ENCODE measurements at regions not wholly inside any gene's neighbourhood (a gene's known extent, or its start where the extent isn't known, plus 50 kb on each side); places are given as distances from the start of the nearest gene placed in this dataset.

DNA sequence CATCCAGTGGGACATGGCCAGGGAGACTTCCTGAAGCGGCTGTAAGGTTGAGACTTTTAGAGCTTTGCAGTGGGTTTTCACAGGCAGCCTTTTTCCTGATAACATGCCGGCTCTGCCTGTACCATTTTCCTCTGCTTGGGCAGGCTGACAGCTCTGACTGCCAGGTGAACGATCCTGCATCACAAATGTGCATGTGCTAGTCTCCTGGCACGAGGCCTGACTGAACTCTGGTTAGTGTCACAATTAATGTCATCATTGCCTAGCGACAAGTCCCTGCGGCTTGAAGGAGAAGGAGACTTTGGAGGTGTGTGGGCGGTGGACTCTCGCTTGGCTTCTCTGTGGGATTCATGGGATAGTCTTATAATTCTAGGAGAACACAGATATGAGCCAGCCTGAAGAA, 783.6 kb upstream of the TSPY4 start:
- ATAC-seq (replicated peaks) (no peak), DNase-seq (no peak)
- Mint-ChIP-seq H3K4me3 (no peak overlapping the region), H3K4me1 (no peaks in the 10 kb centered on the region), H3K9me3 (no peaks in the 10 kb centered on the region), H3K36me3 (no peaks in the 10 kb centered on the region), H3K27ac (no peak overlapping the region), H3K27me3 (peaks cover 0 to 8% of the 10 kb centered on the region in 2 donors)

DNA sequence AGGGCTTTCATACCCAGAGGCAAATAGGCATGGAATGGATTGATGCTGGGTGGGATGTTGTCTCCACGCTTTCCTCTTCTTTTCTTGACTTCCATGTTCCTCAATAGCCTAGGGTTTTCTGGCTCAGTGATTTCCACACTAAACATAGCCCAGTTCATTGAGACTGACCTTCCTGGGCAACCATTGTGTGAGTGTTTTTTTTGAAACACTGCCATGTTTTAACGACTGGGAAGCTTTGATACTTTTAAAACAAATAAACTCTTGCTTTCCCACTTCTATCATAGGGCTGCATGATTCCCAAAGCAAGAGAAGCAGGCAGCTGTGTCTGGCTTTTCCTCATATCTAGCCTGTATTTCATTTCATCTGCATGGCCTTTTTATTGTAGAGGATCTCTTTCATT, 775.9 kb upstream of the TSPY4 start:
- ATAC-seq (replicated peaks) (no peak), DNase-seq (no peak)
- H3K27ac Mint-ChIP-seq = no peak overlapping the region
- no peaks in the 10 kb centered on the region for H3K27me3 Mint-ChIP-seq
- H3K36me3 Mint-ChIP-seq = no peaks in the 10 kb centered on the region
- no peaks in the 10 kb centered on the region for H3K9me3 Mint-ChIP-seq
- H3K4me1 Mint-ChIP-seq = no peaks in the 10 kb centered on the region
- no peak overlapping the region for H3K4me3 Mint-ChIP-seq

DNA sequence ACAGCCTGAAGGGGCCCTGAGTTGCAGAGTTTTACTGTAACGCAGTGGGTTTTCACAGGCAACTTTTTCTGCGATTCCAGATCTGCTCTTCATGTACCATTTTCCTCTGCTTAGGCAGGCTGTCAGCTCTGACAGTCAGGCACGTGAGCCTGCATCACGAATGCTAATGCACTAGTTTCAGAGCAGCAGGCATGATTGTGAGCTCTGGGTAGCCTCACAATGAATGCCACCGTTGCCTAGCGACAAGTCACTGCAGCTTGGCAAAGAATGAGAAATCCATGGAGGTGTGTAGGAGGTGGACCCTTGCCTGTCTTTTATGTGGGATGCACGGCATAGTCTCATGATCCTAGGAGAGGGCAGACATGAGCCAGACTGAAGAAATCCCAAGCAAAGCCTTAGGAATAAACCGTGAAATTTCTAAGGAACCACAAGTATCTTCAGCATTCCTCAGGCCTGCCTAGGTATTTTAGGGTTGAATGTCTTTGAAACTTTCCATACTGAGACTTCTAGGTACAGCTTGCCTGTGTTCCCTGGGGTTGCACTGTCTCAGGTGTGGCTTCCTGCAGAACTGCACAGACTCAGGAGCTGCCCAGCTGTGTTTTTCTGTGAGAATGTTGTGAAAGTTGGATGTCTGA, 774.7 kb upstream of the TSPY4 start:
- Mint-ChIP-seq H3K27ac (no peak overlapping the region), H3K4me1 (no peaks in the 10 kb centered on the region), H3K9me3 (no peaks in the 10 kb centered on the region), H3K27me3 (no peaks in the 10 kb centered on the region), H3K4me3 (no peak overlapping the region), H3K36me3 (no peaks in the 10 kb centered on the region)
- no peak for DNase-seq
- ATAC-seq (replicated peaks) = no peak

DNA sequence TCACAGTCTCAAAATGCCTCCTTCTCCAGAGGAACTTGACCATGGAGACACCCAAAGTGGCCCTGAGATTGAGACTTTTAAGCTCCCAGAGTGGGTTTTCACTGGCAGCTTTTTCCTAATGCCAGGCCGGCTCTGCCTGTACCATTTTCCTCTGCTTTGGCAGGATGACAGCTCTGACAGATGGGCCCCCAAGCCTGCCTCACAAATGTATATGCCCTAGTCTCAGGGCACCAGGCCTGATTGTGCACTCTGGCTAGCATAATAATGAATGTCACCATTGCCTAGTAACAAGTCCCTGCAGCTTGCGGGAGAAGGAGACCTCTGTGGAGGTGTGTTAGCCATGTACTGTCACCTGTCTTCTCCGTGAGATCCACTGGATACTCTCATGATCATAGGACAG, 772.8 kb upstream of the TSPY4 start:
- Mint-ChIP-seq H3K4me3 (no peak overlapping the region), H3K27me3 (no peaks in the 10 kb centered on the region), H3K36me3 (no peaks in the 10 kb centered on the region), H3K9me3 (no peaks in the 10 kb centered on the region), H3K4me1 (no peaks in the 10 kb centered on the region), H3K27ac (no peak overlapping the region)
- DNase-seq (no peak), ATAC-seq (replicated peaks) (no peak)

DNA sequence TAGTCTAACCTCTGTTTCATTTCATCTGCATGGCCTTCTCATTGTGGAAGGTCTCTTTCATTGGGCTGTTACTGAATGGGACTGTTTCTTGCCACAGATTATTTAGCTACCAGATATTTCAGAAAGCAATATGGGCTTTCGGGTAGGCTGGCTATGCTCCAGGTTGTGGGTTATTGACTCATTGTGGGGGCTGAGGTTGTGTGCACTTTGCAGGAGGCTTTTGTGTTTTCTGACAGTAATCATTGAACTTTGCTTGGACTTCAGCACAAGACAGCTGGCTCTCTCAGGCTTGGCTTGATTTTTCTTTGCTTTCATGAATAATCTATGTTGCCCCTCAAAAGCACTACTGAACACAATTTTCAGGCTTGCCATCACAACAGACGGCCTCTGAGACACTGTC, 771.1 kb upstream of the TSPY4 start:
- H3K9me3 Mint-ChIP-seq = no peaks in the 10 kb centered on the region
- H3K36me3 Mint-ChIP-seq = no peaks in the 10 kb centered on the region
- ATAC-seq (replicated peaks) = no peak
- no peaks in the 10 kb centered on the region for H3K4me1 Mint-ChIP-seq
- H3K27me3 Mint-ChIP-seq = no peaks in the 10 kb centered on the region
- no peak overlapping the region for H3K27ac Mint-ChIP-seq
- H3K4me3 Mint-ChIP-seq = no peak overlapping the region
- no peak for DNase-seq

DNA sequence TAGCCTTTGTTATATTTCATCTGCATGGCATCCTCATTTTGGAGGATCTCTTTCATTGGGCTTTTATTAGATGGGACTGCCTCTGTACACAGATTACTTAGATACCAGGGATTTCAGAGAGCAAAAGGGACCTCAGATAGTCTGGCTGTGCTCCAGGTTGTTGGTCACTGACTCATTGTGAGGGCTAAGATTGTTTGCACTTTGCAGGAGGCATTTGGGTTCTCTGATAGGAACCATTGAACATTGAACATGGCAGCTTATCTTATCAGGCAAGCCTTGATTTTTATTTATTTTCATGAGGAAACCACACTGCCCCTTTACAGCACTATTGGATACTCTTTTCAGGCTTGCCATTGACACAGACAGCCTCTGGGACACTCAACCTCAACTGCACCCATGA, 766.9 kb upstream of the TSPY4 start:
- Mint-ChIP-seq H3K36me3 (no peaks in the 10 kb centered on the region), H3K4me1 (no peaks in the 10 kb centered on the region), H3K27me3 (no peaks in the 10 kb centered on the region), H3K9me3 (no peaks in the 10 kb centered on the region), H3K27ac (no peak overlapping the region), H3K4me3 (no peak overlapping the region)
- DNase-seq = no peak
- ATAC-seq (replicated peaks) = no peak

DNA sequence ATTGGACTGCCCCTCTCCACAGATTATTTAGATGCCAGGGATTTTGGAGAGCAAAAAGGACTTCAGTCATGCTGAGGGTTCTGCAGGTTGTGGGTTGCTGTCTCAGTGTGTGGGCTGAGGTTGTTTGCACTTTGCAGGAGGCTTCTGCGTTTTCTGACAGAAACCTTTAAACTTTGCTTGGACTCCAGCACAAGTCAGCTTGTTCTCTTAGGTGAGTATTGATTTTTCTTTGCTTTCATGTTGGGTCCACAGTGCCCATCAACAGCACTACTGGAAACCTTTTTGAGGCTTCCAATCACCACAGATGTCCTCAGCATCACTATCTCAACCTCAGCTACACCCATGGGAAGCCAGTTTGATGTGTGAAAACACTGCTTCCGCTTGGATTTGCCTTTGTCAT, 764.3 kb upstream of the TSPY4 start:
- no peak overlapping the region for H3K27ac Mint-ChIP-seq
- no peaks in the 10 kb centered on the region for H3K36me3 Mint-ChIP-seq
- no peak overlapping the region for H3K4me3 Mint-ChIP-seq
- no peak for ATAC-seq (replicated peaks)
- H3K9me3 Mint-ChIP-seq = no peaks in the 10 kb centered on the region
- H3K27me3 Mint-ChIP-seq = no peaks in the 10 kb centered on the region
- no peaks in the 10 kb centered on the region for H3K4me1 Mint-ChIP-seq
- DNase-seq = no peak

DNA sequence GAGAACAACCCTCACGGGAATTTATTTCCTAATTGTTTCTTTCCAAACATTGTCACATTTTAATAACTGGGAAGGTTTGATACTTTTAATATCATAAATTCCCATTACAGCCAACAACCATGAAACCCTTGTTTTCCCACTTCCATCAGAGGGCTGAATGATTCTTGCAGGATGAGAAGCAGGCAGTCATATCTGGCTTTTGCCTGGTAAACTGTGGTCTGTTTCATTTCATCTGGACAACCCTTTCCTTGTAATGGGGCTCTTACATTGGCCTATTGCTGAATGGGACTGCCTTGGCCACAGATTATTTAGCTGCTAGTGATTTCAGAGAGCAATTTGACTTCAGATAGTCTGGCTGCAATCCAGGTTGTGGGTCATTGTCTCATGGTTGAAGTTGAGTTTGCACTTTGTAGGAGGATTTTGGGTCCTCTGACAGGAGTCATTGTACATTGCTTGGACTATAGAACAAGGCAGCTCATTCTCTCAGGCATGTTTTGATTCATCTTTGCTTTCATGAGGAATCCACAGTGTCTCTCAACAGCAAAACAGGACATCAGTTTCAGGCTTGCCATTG, 754.9 kb upstream of the TSPY4 start:
- Mint-ChIP-seq H3K4me3 (no peak overlapping the region), H3K4me1 (no peaks in the 10 kb centered on the region), H3K9me3 (no peaks in the 10 kb centered on the region), H3K36me3 (no peaks in the 10 kb centered on the region), H3K27ac (no peak overlapping the region), H3K27me3 (no peaks in the 10 kb centered on the region)
- no peak for ATAC-seq (replicated peaks)
- DNase-seq = no peak

DNA sequence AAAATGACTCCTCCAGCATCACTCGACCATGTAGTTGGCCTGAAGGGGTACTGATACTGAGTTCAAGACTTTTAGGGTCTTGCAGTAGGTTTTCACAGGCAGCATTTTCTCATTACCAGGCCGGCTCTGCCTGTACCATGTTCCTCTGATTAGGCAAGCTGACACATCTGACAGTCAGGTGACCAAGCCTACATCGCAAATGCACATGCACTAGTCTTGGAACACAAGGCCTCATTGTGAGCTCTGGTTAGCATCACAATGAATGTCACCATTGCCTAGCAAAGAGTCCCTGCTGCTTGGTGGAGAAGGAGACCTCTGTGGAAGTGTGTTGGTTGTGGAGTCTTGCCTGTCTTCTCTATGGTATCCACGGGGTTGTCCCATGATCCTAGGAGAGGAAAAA, 754.1 kb upstream of the TSPY4 start:
- DNase-seq = no peak
- no peaks in the 10 kb centered on the region for H3K36me3 Mint-ChIP-seq
- ATAC-seq (replicated peaks) = no peak
- no peaks in the 10 kb centered on the region for H3K27me3 Mint-ChIP-seq
- H3K9me3 Mint-ChIP-seq = no peaks in the 10 kb centered on the region
- no peak overlapping the region for H3K27ac Mint-ChIP-seq
- no peak overlapping the region for H3K4me3 Mint-ChIP-seq
- no peaks in the 10 kb centered on the region for H3K4me1 Mint-ChIP-seq

DNA sequence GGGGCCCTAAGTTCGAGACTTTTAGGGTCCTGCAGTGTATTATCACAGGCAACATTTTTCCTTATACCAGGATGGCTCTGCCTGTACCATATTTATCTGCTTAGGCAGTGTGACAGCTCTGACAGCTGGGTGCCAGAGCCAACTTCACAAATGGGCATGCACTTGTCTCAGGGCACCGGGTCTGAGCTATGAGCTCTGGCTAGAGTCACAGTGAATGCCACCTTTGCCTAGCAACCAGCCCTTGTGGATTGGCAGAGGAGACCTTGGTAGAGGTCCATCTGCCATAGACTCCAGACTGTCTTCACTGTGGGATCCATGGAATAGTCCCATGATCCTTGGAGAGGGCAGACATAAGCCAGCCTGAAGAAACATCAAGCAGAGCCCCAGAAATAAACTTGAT, 746.6 kb upstream of the TSPY4 start:
- H3K4me3 Mint-ChIP-seq = no peak overlapping the region
- DNase-seq = no peak
- no peak overlapping the region for H3K27ac Mint-ChIP-seq
- no peak for ATAC-seq (replicated peaks)
- H3K4me1 Mint-ChIP-seq = no peaks in the 10 kb centered on the region
- H3K9me3 Mint-ChIP-seq = no peaks in the 10 kb centered on the region
- peaks cover 0 to 4% of the 10 kb centered on the region in 2 donors for H3K27me3 Mint-ChIP-seq
- H3K36me3 Mint-ChIP-seq = no peaks in the 10 kb centered on the region

DNA sequence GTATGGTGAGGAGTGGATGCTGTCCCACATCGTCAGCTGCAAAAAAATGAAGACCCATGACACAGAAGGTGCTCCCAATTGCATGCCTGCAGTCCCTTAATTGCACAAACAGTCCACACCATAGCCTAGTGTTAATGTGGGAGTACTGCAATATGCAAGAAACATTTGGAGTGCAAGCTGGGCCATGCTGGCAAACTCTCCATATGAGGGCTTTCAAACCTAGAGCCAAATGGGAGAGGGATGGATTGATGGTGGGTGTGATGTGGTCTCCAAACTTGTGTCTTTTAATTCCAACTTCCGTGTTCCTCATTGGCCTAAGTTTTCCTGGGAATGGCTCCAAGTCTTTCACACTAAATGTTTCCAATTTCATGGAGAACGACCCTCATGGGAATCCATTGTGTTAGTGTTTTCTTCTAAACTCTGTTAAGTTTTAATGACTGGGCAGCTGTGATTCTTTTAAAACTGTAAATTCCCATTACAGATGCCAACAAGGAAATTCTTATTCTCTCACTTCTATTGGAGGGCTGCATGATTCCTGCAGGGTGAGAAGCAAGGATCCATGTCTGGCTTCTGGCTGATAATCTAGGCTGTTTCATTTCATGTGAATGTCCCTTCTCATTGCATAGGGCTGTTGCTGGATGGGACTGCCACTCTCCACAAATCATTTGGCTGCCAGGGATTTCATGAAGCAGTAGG, 745.3 kb upstream of the TSPY4 start:
- no peaks in the 10 kb centered on the region for H3K36me3 Mint-ChIP-seq
- H3K9me3 Mint-ChIP-seq = no peaks in the 10 kb centered on the region
- H3K4me1 Mint-ChIP-seq = peaks cover 0 to 6% of the 10 kb centered on the region in 2 donors

DNA sequence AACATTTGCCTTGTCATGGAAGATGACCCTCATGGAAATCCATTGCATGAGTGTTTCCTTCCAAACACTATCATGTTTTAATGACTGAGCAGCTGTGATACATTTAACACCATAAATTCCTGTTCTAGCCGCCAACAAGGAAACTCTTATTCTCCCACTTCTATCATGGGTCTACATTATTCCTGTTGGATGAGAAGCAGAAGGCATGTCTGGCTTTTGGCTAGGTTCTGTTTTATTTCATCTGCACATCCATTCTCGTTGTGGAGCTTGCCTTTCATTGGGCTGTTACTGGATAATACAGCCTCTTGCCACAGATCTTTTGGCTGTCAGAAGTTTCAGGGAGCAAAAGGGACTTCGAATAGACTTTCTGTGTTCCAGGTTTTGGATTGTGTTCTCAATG, 742.6 kb upstream of the TSPY4 start:
- ATAC-seq (replicated peaks) = no peak
- H3K4me3 Mint-ChIP-seq = no peak overlapping the region
- no peak overlapping the region for H3K27ac Mint-ChIP-seq
- DNase-seq = no peak
- H3K4me1 Mint-ChIP-seq = peaks cover 0 to 6% of the 10 kb centered on the region in 2 donors
- no peaks in the 10 kb centered on the region for H3K9me3 Mint-ChIP-seq
- no peaks in the 10 kb centered on the region for H3K36me3 Mint-ChIP-seq
- H3K27me3 Mint-ChIP-seq = peaks cover 0 to 2% of the 10 kb centered on the region in 2 donors

More for the DNA sequence above, 745.3 kb upstream of the TSPY4 start:
- DNase-seq (no peak), ATAC-seq (replicated peaks) (no peak)
- Mint-ChIP-seq H3K27ac (no peak overlapping the region), H3K4me3 (no peak overlapping the region), H3K27me3 (peaks cover 0 to 4% of the 10 kb centered on the region in 2 donors)

DNA sequence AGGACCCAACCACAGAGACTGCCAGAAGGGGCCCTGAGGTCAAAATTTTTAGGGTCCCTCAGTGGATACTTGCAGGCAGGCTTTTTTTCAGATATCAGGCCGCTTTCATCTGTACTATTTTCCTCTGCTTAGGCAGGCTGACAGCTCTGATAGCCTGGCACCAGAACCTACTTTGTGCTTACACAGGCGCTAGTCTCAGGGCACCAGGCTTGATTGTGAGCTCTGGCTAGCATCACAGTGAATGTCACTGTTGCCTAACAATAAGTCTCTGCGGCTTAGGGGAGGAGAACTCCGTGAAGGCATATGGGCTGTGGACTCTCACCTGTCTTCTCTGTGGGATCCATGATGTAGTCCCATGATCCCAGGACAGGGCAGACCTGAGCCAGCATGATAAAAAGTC, 738.1 kb upstream of the TSPY4 start:
- Mint-ChIP-seq H3K4me3 (no peak overlapping the region), H3K4me1 (peaks cover 0 to 6% of the 10 kb centered on the region in 2 donors), H3K27ac (no peak overlapping the region), H3K36me3 (no peaks in the 10 kb centered on the region), H3K27me3 (no peaks in the 10 kb centered on the region), H3K9me3 (no peaks in the 10 kb centered on the region)
- DNase-seq (no peak), ATAC-seq (replicated peaks) (no peak)

DNA sequence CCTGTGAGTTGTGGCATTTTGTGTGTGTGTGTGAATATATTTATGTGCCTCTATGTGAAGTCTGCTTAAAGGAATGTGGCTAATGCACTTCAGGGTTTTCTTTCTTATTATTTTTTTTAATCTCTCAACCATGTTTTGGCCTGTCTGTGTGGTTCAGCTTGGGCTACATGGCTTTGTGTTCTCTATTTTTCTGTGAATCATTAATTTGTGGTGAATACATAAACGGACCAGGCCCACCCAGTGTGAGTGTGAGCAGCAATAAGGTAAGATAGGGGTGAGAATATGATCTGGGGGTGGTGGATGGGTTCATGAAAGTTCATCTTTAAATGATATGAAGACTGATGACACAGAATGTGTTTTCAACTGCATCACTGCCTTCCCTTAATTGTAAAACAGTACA, 726.6 kb upstream of the TSPY4 start:
- H3K4me3 Mint-ChIP-seq = no peak overlapping the region
- H3K4me1 Mint-ChIP-seq = no peaks in the 10 kb centered on the region
- H3K27ac Mint-ChIP-seq = no peak overlapping the region
- no peaks in the 10 kb centered on the region for H3K27me3 Mint-ChIP-seq
- H3K36me3 Mint-ChIP-seq = no peaks in the 10 kb centered on the region
- ATAC-seq (replicated peaks) (no peak), DNase-seq (no peak)
- no peaks in the 10 kb centered on the region for H3K9me3 Mint-ChIP-seq

DNA sequence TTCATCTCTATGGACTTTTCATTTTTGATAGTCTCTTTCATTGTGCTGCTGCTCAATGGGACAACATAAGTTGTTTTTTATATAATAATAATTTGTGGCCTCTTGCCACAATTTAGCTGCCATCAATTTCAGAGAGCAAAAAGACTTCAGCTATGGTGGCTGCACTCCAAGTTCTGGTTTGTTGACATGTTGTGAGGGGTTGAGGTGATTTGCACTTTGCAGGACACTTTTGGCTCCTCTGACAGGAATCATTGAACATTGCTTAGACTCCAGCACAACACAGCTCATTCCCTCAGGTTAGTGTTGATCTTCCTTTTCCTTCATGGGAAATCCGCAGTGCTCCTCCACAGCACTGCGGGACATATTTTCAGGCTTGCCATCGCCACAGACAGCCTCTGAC, 725.4 kb upstream of the TSPY4 start:
- ATAC-seq (replicated peaks) = no peak

More for the DNA sequence above, 725.4 kb upstream of the TSPY4 start:
- DNase-seq = no peak
- Mint-ChIP-seq H3K9me3 (no peaks in the 10 kb centered on the region), H3K4me3 (no peak overlapping the region), H3K27ac (no peak overlapping the region), H3K27me3 (no peaks in the 10 kb centered on the region), H3K4me1 (no peaks in the 10 kb centered on the region), H3K36me3 (no peaks in the 10 kb centered on the region)

All from stimulated activated naive B cell treated with anti-CD40 and anti-IgM and Interleukin-4, amounts not matched to agents 10 μg/mL and 1 μg/mL and 100 μg/mL, for 72 hours (primary cell).